Thyroid gland (tissue), 4 donors: ENCODE measurements at regions not wholly inside any gene's neighbourhood (a gene's known extent, or its start where the extent isn't known, plus 50 kb on each side); places are given as distances from the start of the nearest gene placed in this dataset.

Experiments
- POLR2A ChIP-seq, 2 donors: fragments of 450-650 bp; IDR thresholded peaks; one replicate each; pipeline ENCODE4 v1.6.1; 2017; ENCODE audit warnings: antibody characterized with exemption in 2 of 2, mild to moderate bottlenecking in 2 of 2, moderate library complexity in 1 of 2
- TF ChIP-seq, protein P1 (sequence below), 6 experiments: fragments of 200-600 bp in 3 of 6; fragments of 450-650 bp in 3 of 6; sonication (generic) in 3 of 6; IDR thresholded peaks; one replicate each; pipeline ENCODE4 v1.5.1; 2016 to 2019; ENCODE audit warnings: antibody characterized with exemption in 6 of 6, mild to moderate bottlenecking in 2 of 6, inconsistent platforms in 1 of 6, moderate library complexity in 1 of 6

DNA sequence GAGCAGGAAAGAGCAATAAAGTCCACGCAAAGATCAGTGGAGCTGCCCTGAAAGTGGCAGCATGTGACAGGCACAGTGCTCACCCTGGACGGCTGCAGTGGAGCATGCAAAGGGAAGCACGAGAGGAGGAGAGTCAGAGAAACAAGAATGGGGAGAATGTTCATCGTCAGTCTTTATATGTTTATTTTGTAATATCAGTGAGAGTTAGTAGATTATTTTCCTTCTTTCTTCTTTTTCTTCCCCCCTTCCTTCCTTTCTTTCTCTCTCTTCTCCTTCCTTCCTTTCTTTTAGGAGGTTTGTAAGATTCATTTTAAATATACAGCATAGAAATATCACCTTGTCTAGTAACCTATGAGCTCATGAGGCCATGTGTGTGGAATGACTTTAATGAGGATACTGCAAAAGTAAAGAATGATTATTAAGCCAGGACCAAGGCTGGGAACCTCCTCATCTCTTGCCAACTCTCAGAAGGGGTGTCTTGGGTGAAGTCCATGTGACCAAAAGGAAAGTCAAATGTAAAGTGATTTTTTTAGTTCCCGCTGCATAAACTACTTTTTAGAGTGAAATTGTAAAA is 321.1 kb downstream of the AASDHPPT start:
- TF ChIP-seq, protein P1, sequence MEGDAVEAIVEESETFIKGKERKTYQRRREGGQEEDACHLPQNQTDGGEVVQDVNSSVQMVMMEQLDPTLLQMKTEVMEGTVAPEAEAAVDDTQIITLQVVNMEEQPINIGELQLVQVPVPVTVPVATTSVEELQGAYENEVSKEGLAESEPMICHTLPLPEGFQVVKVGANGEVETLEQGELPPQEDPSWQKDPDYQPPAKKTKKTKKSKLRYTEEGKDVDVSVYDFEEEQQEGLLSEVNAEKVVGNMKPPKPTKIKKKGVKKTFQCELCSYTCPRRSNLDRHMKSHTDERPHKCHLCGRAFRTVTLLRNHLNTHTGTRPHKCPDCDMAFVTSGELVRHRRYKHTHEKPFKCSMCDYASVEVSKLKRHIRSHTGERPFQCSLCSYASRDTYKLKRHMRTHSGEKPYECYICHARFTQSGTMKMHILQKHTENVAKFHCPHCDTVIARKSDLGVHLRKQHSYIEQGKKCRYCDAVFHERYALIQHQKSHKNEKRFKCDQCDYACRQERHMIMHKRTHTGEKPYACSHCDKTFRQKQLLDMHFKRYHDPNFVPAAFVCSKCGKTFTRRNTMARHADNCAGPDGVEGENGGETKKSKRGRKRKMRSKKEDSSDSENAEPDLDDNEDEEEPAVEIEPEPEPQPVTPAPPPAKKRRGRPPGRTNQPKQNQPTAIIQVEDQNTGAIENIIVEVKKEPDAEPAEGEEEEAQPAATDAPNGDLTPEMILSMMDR (IDR thresholded peaks at IDR 0.05): no peak
- no peak for TF ChIP-seq POLR2A (IDR thresholded peaks at IDR 0.05)
